Lung (tissue), 11 donors: ENCODE measurements at regions not wholly inside any gene's neighbourhood (a gene's known extent, or its start where the extent isn't known, plus 50 kb on each side); places are given as distances from the start of the nearest gene placed in this dataset.

Experiments
- ATAC-seq: fragments of 200-7000 bp; cut with Tn5 transposase; one replicate; pipeline ENCODE4 v1.9.1; 2020; ENCODE audit warnings: moderate number of reproducible peaks; ENCODE audit not compliant: insufficient read depth, low FRiP score
- DNase-seq, 3 donors: peaks; one replicate each; pipeline ENCODE4 v3.0.0-alpha.2; 2013 to 2017
- H3K27ac ChIP-seq, 2 donors: one replicate each; pipeline ENCODE4 v1.5.1; 2013; ENCODE audit warnings: mild to moderate bottlenecking in 2 of 2, moderate library complexity in 2 of 2, control low read depth in 1 of 2, inconsistent platforms in 1 of 2, low read depth in 1 of 2, low read length in 1 of 2
- H3K27me3 ChIP-seq, 3 donors: one replicate each; pipeline ENCODE4 v1.5.1; 2013; ENCODE audit warnings: low read length in 2 of 3; ENCODE audit not compliant: control insufficient read depth in 3 of 3, insufficient read depth in 3 of 3
- H3K36me3 ChIP-seq, 4 donors: one replicate each; pipeline ENCODE4 v1.5.1; 2013; ENCODE audit warnings: low read length in 4 of 4, mild to moderate bottlenecking in 1 of 4, moderate library complexity in 1 of 4; ENCODE audit not compliant: control insufficient read depth in 4 of 4, insufficient read depth in 4 of 4
- H3K4me1 ChIP-seq, 5 donors: one replicate each; pipeline ENCODE4 v1.5.1; 2013; ENCODE audit warnings: low read length in 5 of 5, mild to moderate bottlenecking in 2 of 5, moderate library complexity in 1 of 5; ENCODE audit not compliant: control insufficient read depth in 5 of 5, insufficient read depth in 5 of 5
- H3K4me3 ChIP-seq: one replicate; pipeline ENCODE4 v1.5.1; 2013; ENCODE audit warnings: mild to moderate bottlenecking, control low read depth, moderate library complexity
- H3K9ac ChIP-seq, 2 donors: one replicate each; pipeline ENCODE4 v1.5.1; 2013; ENCODE audit warnings: low read length in 2 of 2, control low read depth in 1 of 2; ENCODE audit not compliant: insufficient read depth in 1 of 2
- H3K9me3 ChIP-seq, 4 donors: one replicate each; pipeline ENCODE4 v1.5.1; 2013; ENCODE audit warnings: low read length in 3 of 4, mild to moderate bottlenecking in 1 of 4, moderate library complexity in 1 of 4; ENCODE audit not compliant: control insufficient read depth in 4 of 4, insufficient read depth in 3 of 4
- WGBS, 2 donors: extraction: QIAGEN DNeasy Blood & Tissue Kit; methylation state at CpG; one replicate each; pipeline ENCODE4 v1.1.7; 2013; 5-methylcytosine and 5-hydroxymethylcytosine counted together
- TF ChIP-seq, protein P1 (sequence below): IDR thresholded peaks from 2 replicates; pipeline ENCODE4 v1.5.1; 2012; ENCODE audit warnings: mild to moderate bottlenecking; ENCODE audit errors: control extremely low read depth, extremely low read depth
- donor health status: control.
- donor health status: control.
- donor health status: Bipolar disorder and iron deficiency.
- donor health status: healthy.
- donor health status: DM: yes; HTN: yes; CAD: no.

GRCh38 chr13:39279077-39279476 is 240.8 kb downstream of the NHLRC3 start:
- Histone ChIP-seq H3K27ac (no peak overlapping the region), H3K4me1 (peaks cover 0 to 9% (median 4%) of the 10 kb centered on the region in 5 donors), H3K9ac (no peak overlapping the region), H3K27me3 (no peaks in the 10 kb centered on the region), H3K9me3 (no peaks in the 10 kb centered on the region), H3K4me3 (no peak overlapping the region), H3K36me3 (no peaks in the 10 kb centered on the region)
- DNase-seq: no peak
- TF ChIP-seq, protein P1, sequence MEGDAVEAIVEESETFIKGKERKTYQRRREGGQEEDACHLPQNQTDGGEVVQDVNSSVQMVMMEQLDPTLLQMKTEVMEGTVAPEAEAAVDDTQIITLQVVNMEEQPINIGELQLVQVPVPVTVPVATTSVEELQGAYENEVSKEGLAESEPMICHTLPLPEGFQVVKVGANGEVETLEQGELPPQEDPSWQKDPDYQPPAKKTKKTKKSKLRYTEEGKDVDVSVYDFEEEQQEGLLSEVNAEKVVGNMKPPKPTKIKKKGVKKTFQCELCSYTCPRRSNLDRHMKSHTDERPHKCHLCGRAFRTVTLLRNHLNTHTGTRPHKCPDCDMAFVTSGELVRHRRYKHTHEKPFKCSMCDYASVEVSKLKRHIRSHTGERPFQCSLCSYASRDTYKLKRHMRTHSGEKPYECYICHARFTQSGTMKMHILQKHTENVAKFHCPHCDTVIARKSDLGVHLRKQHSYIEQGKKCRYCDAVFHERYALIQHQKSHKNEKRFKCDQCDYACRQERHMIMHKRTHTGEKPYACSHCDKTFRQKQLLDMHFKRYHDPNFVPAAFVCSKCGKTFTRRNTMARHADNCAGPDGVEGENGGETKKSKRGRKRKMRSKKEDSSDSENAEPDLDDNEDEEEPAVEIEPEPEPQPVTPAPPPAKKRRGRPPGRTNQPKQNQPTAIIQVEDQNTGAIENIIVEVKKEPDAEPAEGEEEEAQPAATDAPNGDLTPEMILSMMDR: no peak
- 44 to 68% methylated on average over 2 of the region's 2 CpGs for whole genome bisulfite sequencing, 2 donors
- no peak for ATAC-seq

GRCh38 chr13:39281539-39282150 is 243.4 kb downstream of the NHLRC3 start:
- no peaks in the 10 kb centered on the region for H3K36me3 ChIP-seq
- no peaks in the 10 kb centered on the region for H3K27me3 ChIP-seq
- peak overlapping the region in 1 of 2 donors; percentile 9 for H3K27ac ChIP-seq
- DNase-seq (peak in 2 of 3 donors; percentile 68 to 69), ATAC-seq (no peak)
- WGBS, 2 donors: 26 to 27% methylated on average over 1 of the region's 1 CpG
- no peak overlapping the region for H3K9ac ChIP-seq
- H3K4me1 ChIP-seq: peaks cover 0 to 9% (median 3%) of the 10 kb centered on the region in 5 donors
- H3K4me3 ChIP-seq: no peak overlapping the region
- H3K9me3 ChIP-seq: peaks cover 0 to 1% (median 0%) of the 10 kb centered on the region in 4 donors
- TF ChIP-seq, protein P1: no peak

GRCh38 chr13:39282400-39282972 is 244.2 kb downstream of the NHLRC3 start:
- H3K36me3 ChIP-seq: no peaks in the 10 kb centered on the region
- no peak overlapping the region for H3K9ac ChIP-seq
- ATAC-seq: no peak
- no peak overlapping the region for H3K4me3 ChIP-seq
- DNase-seq: no peak
- TF ChIP-seq, protein P1: no peak
- peaks cover 0 to 5% (median 2%) of the 10 kb centered on the region in 4 donors for H3K9me3 ChIP-seq
- H3K27ac ChIP-seq: no peak overlapping the region
- no peaks in the 10 kb centered on the region for H3K27me3 ChIP-seq
- WGBS, 2 donors: 55 to 65% methylated on average over 4 of the region's 4 CpGs
- H3K4me1 ChIP-seq: peaks cover 0 to 9% (median 3%) of the 10 kb centered on the region in 5 donors
